Stimulated activated CD8-positive, alpha-beta memory T cell treated with anti-CD3 and anti-CD28 coated beads, Interleukin-4, amount 100 ng/mL, for 1 hour (primary cell): ENCODE measurements at regions not wholly inside any gene's neighbourhood (a gene's known extent, or its start where the extent isn't known, plus 50 kb on each side); places are given as distances from the start of the nearest gene placed in this dataset.
A peak's percentile ranks its signal among the peaks of the same experiment; 100 is the strongest.

Experiments
- DNase-seq, 2 donors: peaks; one replicate each; pipeline ENCODE4 v3.0.0-alpha.2; 2020; ENCODE audit warnings: low read depth in 2 of 2, low spot score in 1 of 2

DNA sequence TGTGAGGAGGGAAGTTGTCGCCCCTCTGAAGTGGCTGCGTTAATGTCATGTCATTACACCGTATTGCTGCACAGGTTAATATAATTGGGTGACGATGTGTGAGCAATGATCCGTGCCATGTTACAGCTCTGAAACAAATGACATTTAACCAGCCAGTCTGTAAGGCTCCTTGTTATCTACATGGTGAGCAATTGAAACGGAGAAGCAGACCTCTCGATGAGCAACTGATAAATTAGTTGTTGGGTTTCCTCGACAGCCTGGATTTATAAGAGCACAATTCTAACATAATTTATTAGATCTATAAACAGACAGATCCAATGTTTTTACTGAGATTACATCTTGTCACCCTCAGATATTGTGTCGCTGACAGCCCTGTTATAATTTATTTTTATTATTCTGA is 49.9 kb upstream of the MAFB start:
- DNase-seq = no peak

DNA sequence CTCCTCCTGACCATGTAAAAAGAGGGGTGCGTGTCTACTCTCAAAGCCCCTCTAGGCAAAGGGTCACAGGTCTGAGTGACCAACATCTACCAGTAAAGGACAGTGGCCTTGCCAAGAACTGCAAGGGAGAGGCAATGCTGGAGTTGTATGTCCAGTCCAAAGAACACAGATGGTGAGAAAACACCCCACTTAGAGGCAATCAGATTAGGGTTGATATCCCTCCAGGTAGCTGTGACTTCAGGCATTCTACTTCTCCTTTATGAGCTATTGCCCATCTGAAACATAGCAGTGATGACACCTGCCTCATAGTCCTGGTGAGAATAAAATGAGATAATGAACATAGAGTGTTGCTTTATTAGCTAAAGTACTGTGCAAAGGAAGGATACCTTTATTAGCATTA is 50.8 kb upstream of the MAFB start:
- DNase-seq = no peak

DNA sequence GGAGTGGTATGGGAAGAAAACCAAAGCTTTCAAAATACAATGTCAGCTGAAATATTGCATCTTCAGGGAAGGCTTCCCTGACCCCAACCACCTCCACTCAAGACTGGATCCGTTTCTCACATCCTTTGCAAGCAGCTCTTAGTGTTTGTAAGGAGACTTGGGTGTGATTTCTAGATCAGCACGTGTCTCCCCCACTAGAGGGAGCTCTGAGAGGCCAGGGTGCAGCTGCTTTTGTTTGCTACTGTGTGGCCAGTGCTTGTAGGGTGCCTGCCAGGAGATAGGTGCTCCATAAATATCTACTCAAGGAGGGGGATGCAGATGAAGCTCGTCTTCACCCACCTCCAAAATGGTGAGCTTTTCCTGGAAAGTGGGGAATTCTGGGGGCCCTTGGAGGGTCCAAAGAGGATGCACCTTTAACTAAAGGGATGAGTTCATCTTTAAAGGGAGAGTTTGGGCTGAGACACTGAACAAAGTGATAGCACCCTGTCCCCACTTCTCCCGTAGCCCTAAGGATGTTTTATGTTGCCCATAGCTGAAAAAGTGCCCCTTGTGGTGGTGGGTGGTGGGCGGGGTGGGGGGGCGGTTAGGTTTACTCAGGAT is 52.6 kb upstream of the MAFB start:
- DNase-seq = peak in 1 of 2 donors; percentile 13

DNA sequence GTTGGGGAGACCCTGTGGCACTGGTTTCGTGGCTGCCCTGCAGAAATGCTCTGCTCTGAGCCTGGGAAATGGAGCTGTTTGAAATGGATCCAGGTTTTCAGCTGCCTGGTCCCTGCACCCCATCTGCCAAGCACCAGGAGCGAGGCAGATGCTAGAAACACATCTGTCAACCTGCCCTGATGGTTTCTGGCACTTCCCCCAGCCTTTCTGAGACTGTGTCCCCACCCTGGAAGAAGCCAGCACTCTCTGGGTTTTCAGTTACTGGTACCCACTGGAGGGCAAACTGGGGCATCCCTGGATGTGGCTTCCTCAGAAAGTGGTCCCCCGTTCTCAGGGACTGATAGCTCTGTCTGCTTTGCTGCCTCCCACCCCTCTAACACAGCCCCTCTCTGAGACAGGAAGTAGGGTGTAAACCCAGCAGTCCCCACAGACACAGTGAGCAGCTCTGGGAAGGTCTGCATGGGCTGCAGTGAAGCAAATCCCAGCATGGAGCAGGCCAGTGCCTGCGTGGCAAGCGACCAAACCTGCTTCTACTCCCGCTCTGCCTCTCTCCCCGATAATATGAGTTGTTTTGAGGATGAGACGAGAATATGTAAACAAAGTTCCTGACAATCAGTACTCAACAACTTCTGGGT is 54.2 kb upstream of the MAFB start:
- no peak for DNase-seq

DNA sequence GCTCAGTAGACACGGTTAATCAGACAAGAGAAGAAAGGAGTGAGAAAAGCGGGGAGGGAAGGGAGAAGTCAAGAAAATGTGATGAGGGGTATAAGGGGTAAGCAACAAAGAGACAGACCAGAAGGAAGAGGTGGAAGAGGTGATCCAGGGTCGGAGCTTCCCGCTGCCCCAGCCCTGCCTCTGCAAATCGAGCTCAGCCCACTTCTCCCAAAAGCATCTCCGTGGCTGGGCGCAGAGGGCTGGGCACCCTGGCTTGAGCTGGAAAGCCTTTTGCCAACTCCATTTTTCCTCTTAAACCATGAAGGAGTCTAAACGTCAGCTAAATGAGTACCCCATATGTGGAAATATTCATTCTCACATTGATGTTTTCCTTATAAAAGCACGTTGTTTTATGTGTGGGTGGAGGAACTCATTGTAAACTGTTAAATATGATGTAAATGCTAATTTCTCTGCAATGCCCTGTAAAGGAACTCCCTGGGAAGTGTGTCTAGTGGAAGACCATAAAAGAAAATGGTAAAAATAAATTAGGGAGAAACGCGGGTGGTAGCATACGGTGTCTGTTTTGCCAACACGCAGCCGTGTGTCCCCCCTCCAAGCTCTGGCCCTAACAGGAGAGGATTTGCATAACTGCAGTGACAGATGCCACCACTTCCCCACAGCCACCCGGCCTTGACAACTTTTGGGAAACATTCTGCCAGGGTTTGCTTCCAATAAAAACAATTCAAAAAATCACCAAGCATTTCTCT is 55.2 kb upstream of the MAFB start:
- DNase-seq = no peak

DNA sequence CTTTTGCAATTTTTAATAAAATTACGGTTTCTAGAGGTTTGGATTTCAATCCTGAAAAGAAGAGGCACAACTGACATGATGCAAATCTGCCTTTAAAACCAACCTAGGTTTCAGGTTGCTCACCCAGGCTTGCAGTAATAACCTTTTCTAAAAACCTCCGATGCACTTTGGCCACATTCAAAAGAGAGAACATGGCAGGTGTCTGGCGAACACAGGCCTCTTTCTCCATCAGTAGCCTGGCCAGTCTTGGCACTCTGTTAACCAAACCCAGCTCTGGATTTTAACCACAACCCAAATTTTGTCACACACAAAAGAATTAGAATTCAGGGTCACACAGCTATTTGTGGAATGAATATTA is 55.8 kb upstream of the MAFB start:
- DNase-seq = no peak

DNA sequence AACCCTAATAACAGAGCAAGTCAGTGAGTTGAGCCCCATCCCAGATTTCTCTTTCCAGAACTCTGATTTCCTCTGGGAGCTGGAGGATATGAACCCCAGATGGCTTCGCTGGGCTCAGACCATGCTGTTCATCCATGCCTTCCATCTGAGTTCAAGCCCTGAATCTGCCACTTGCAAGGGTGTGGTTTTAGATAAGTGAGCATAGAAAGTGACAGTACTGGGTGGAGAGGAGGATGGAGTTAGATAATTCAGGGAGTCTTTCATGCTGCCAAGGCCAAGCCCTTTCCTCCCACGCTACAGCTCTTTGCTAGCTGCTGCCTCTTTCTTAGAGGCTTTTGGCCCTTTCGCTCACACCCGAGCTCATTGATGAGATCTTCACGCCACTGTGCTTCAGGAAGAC is 57.2 kb upstream of the MAFB start:
- no peak for DNase-seq

DNA sequence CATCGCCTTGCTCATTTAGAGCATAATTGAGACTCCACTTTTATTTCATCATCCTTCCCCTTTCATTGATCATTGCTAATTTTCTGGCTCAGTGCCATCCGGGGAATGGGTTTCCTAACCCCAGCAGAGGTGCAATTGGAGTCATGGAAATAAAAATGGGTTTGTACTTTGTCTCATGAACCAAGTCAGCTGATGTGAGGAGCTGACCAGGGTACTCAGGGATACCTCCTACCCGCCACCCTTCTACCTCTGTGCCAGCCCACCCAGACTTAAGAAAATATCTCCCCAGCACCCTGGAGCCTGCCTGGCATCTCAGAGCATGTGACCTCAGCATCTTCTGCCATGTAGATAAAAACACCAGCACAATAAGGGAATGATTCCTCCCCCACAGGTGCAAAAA is 59.1 kb upstream of the MAFB start:
- DNase-seq = no peak

DNA sequence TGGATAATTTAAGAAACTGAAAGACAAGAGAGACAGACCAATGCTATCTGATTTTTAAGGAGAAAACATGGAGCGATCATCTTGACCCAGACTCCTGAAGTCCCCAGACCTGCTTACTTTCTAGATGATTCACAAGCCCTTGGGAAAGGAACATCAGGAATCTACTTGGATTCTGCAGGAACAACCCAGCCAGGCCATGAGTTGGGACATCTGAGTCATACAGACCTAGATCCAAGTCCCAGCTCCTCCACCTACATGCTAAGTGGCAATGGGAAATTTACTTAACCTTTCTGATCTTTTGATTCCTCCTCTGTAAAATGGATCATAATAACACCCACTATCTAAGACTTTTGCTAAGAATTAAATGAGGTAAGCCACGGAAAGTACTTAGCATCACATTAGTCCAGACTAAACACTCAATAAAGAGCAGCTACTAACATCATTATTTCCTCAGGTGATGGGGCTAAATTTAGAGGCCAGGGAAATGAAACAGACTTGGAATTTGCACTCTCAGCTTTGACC is 61.0 kb upstream of the MAFB start:
- DNase-seq = no peak

DNA sequence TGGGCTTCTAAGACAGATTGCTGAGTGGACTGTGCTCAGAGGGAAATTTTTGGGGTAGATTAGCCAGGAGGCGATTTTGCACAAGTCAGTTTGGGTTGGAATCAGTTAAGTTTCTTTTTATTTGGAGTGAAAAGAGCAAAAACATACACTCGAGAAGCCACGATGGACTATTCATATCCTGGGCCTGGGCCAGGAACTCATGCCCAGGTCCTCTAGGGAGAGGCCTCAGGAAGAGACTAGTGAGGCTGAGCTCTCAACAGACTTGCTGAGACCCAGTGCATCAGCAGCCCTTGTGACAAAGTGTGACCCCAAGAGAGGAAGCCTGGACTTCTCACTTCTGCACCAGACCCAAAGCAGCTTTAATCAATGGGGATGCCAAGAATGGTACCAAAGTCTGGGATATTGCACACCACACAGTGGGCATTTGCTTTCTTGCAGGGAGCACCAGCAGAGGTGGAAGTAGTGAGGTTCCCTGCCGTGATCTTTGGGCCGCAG is 61.6 kb upstream of the MAFB start:
- DNase-seq = no peak

DNA sequence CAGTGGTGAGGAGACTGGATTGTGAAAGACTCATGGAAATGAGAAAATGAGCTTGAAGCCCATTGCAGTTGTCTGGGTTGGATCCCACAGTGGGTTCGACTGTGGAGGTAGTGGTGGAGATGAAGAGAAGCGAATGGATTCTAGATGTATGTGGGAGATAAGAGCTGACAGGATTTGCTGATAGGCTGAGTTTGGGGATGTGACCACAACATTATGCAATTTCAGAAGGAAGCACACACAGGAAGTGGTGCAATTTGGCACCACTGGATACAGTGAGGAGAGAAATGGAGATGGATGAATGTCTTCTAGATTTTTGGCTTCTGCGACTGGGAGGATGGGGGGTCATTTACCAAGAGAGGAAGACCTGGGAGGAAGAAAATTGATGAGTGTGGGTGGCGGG is 64.4 kb upstream of the MAFB start:
- no peak for DNase-seq

DNA sequence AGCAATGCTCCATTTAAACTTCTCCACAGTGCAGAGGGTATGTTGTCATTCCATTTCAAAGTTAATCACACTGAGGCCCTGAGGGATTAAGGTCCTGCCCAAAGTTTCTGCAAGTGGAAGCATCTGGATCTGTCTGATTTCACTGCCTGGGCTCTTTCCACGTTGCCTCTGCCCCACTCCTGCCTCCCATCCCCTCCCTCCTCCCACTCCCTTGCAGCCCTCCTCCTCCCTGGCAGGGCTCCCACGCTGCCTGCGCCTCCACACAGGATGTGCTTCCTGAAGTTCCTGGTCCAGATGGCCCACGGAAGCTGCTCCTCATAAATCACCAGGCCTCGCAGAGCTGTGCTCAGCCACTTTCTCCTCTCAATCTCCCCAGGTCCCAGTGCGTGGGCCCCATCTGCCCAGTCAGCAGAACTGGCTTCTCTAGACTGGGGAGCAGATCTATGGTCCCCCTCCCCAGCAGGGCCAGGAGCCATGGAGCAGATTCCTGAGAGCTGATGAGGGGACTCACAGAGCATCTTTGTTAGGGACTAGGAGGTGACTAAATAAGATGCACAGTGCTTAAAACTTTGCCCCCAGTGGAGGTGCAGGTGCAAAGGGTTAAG is 65.4 kb upstream of the MAFB start:
- DNase-seq = no peak

DNA sequence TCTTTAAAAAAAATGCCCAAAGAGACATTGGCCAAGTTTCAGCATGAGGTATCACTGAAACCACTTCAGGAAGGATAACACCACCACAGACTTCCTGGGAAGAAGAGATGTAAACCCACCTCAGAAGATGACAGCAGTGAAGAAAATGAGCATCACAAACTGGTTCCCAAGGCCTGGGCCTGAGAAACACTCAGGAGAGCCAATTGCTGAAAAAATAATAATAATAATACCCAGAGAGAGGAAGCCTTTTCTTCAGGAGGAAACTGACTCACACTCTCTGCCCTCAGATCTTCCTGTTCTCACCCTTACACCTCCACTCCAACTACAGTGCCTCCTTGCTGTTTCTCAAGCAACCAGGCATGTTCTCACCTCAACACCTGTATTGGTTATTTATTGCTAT is 68.1 kb upstream of the MAFB start:
- no peak for DNase-seq

DNA sequence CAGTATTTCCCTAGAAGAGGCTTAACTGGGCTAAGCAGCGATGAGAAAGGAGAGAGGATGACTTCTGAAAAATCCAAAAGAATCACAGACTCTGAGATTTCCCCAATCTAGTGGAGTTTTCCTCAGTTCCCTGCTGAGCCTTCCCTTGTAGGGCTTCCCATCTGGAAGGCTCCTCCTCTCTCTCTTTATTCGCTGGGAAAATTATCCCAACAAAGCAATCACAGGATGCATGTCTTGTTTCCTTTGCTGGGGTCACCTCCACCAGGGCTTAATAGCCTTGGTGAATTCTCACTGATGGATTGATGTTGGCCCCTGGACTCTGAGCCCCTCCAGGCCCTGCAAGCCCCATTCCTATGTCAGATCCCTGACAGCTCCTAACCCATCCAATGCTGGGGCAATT is 69.8 kb upstream of the MAFB start:
- no peak for DNase-seq

DNA sequence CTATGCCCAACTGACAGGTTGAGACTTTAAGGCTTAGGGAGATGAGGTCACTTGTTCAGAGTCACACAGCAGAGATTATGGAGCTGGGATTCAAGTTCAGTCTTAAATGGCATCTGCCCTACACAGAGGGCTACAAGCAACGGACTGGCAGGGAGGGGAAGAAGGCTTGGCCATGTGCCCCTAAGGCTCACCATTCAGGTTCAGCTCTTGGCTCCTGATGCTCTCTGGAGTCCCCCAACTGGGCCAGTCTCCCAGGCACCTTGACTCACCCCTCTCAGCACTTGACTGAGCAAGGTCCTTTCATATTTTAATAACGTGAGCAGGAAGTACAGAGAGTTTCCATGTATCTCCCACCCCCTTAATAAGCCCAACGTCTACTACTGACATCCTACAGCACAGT is 71.4 kb upstream of the MAFB start:
- DNase-seq = no peak

DNA sequence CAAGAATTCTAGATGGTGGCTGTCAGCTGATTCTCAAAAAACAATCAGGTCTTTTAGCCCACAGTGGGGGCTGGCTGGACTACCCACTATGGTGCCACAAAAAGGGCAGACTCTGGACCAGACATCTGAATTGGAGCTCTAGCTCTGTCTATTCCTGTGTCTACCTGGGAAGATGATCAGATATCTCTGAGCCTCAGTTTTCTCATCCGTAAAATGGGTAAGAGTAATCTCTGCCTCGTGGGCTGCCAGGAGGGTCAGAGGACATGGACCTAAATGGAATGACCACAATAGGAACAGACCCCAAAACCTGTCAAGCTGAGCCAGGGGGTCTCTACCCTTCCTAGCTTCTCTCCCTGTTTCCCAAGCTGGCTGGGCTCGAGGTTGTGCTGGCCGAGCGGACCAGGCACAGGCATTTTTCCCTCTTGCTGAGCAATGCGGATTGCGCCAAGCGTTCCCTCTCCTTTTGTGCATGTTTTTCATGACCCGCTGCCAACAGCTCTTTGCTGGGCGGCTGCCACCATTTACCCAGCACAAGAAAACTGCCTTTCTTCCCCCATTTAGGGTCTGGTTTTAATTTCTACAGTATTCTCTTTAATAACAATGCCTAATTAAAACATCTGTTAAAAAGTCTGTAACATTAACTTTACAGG is 74.7 kb upstream of the MAFB start:
- no peak for DNase-seq

DNA sequence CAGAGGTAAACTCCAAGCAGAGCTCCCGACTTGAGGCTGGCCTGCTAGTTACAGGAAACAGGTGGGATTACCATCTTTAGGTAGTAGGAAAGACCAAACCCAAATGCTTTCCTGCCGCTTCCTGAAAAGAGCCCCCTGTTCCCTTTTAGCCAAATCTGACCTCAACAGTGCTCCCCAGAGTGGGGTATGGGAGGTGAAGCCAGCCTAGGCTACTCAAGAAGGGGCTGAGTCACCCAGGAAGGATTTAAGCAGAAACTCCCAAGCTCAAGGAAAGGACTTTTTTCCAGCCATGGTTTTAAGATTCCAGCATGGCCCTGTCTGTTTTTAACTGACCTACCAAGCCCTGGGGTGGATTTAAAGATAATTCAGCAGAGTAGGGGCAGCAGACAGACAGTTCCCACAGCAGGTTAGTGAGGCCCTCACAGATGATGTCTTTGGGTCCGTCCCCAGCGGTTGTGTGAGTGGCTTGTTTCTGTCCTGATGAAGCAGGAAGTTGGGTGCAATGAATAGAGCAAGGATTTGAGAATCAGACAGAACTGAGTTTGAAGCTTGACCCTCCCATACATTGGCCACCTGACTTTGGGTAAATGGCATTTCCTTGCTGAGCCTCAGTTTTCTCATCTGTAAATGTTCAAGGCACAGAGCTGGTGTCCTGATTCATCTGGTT is 76.9 kb upstream of the MAFB start:
- no peak for DNase-seq

DNA sequence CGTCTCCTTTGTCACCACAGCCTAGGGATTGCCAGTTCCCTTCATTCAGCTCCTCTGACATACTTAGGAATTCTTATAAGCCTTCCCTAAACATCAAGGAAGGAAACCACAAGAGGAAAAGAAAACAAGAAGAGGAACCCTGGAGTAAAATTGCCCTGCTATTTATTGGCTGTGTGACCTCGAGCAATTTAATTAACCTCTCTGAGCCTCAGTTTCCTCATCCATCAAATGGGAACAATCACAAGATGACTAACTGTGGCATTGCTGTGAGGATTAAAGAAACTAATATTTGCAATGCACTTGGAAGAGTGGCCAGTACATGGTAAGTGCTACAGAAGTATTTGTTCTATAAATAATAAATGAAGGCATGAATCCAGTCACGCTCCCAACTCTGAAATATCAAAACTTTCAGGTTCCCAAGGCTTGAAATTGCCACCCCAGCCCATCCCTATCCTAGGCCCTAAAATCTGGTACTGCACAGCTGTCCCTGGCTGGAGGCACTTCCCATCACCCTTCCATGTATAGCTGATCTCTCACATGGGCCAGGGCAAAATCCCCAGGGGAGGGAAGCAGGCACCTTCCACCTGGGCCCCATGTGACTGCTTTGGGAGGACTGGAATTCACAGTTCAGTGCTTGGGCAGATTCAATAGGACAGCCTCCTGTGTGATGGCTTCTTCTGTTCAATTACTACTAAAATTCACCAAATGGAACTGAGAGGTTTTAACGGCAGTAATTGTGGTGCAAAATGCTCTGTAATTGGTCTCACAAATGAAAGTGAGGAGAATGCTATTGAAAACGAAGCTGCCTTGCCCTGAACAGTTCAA is 78.0 kb upstream of the MAFB start:
- no peak for DNase-seq

DNA sequence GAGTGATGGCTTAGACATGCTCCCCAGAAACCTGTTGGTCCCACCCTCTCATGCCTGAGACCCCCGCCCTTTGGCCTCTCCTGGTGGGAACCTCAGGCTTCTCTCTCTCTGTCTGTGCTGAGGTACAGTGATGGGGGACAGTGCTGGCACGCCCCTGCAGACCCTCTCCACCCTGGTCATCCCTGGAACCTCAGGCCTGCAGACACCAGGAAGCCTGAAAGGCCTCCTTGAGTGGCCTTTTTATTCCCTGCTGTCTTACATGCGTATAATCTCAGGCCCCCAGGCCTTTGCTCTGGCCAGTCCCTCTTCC is 78.5 kb upstream of the MAFB start:
- DNase-seq = no peak

DNA sequence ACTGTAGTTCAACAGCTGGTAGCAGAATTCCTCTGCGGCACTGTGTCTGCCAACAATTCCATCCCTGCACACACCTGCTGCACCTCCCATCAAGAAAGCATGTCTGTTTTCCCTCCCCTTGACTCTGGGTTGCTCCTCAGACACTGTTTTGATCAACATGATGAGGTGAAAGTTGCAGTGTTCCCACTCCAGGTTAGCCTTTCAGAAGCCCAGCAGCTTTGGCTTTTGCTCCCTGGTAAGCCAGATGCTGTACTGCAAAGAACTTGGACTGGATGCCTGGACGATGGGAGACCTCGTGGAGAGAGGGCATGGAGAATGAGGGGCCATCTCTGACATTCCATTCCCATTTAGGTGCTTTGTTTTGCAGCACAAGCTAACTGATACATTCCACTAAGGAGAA is 79.1 kb upstream of the MAFB start:
- DNase-seq = no peak
